Skeletal muscle cell (primary cell): ENCODE measurements at regions not wholly inside any gene's neighbourhood (a gene's known extent, or its start where the extent isn't known, plus 50 kb on each side); places are given as distances from the start of the nearest gene placed in this dataset.

Experiments used
- DNase-seq: peaks from one replicate; pipeline ENCODE4 v3.0.0-alpha.2; 2010; ENCODE audit warnings: low read depth
- H3K4me3 ChIP-seq: 2 replicates; pipeline ENCODE4 v1.5.1; 2011; ENCODE audit warnings: low read depth, mild to moderate bottlenecking, control low read depth, low read length, moderate library complexity

- H3K4me3 ChIP-seq = no peak overlapping the region
- DNase-seq = no peak
Observed at GRCh38 chr1:168942165-168942564, 164.3 kb upstream of the ATP1B1 start.

- H3K4me3 ChIP-seq = no peak overlapping the region
- no peak for DNase-seq
Observed at GRCh38 chr1:168945870-168946269, 160.6 kb upstream of the ATP1B1 start.

- H3K4me3 ChIP-seq = no peak overlapping the region
- DNase-seq = no peak
Observed at GRCh38 chr1:168947041-168947440, 159.4 kb upstream of the ATP1B1 start.

- H3K4me3 ChIP-seq = no peak overlapping the region
- no peak for DNase-seq
Observed at GRCh38 chr1:168949672-168950071, 156.8 kb upstream of the ATP1B1 start.

- DNase-seq = no peak
- no peak overlapping the region for H3K4me3 ChIP-seq
Observed at GRCh38 chr1:168957818-168958217, 148.7 kb upstream of the ATP1B1 start.

GRCh38 chr1:168958562-168959289 is 147.8 kb upstream of the ATP1B1 start:
- DNase-seq = no peak
- no peak overlapping the region for H3K4me3 ChIP-seq

GRCh38 chr1:168959382-168959781 is 147.1 kb upstream of the ATP1B1 start:
- DNase-seq = no peak
- no peak overlapping the region for H3K4me3 ChIP-seq

- no peak overlapping the region for H3K4me3 ChIP-seq
- no peak for DNase-seq
Observed at GRCh38 chr1:168960114-168960513, 146.4 kb upstream of the ATP1B1 start.

- H3K4me3 ChIP-seq = no peak overlapping the region
- no peak for DNase-seq
Observed at GRCh38 chr1:168960595-168960994, 145.9 kb upstream of the ATP1B1 start.

GRCh38 chr1:168963601-168964000 is 142.9 kb upstream of the ATP1B1 start:
- DNase-seq = no peak
- no peak overlapping the region for H3K4me3 ChIP-seq

- H3K4me3 ChIP-seq = no peak overlapping the region
- no peak for DNase-seq
Observed at GRCh38 chr1:168964478-168964877, 142.0 kb upstream of the ATP1B1 start.

- no peak overlapping the region for H3K4me3 ChIP-seq
- DNase-seq = no peak
Observed at GRCh38 chr1:168966217-168966616, 140.3 kb upstream of the ATP1B1 start.

- H3K4me3 ChIP-seq = no peak overlapping the region
- no peak for DNase-seq
Observed at GRCh38 chr1:168966636-168967035, 139.9 kb upstream of the ATP1B1 start.

GRCh38 chr1:168970926-168971659 is 135.4 kb upstream of the ATP1B1 start:
- no peak overlapping the region for H3K4me3 ChIP-seq
- no peak for DNase-seq

- no peak for DNase-seq
- H3K4me3 ChIP-seq = no peak overlapping the region
Observed at GRCh38 chr1:168972225-168972624, 134.3 kb upstream of the ATP1B1 start.

GRCh38 chr1:168972887-168973286 is 133.6 kb upstream of the ATP1B1 start:
- no peak for DNase-seq
- no peak overlapping the region for H3K4me3 ChIP-seq

- no peak for DNase-seq
- H3K4me3 ChIP-seq = no peak overlapping the region
Observed at GRCh38 chr1:168974117-168974516, 132.4 kb upstream of the ATP1B1 start.

GRCh38 chr1:168974611-168975010 is 131.9 kb upstream of the ATP1B1 start:
- DNase-seq = no peak
- H3K4me3 ChIP-seq = no peak overlapping the region

GRCh38 chr1:168976267-168976666 is 130.2 kb upstream of the ATP1B1 start:
- no peak for DNase-seq

GRCh38 chr1:168977618-168978017 is 128.9 kb upstream of the ATP1B1 start:
- no peak for DNase-seq

More at GRCh38 chr1:168976267-168976666, 130.2 kb upstream of the ATP1B1 start:
- H3K4me3 ChIP-seq = no peak overlapping the region

GRCh38 chr1:168979276-168979675 is 127.2 kb upstream of the ATP1B1 start:
- H3K4me3 ChIP-seq = no peak overlapping the region
- no peak for DNase-seq

More at GRCh38 chr1:168977618-168978017, 128.9 kb upstream of the ATP1B1 start:
- H3K4me3 ChIP-seq = no peak overlapping the region
